DND-41 (cell line): ENCODE measurements at regions not wholly inside any gene's neighbourhood (a gene's known extent, or its start where the extent isn't known, plus 50 kb on each side); places are given as distances from the start of the nearest gene placed in this dataset.

Experiments used
- EZH2 ChIP-seq: IDR thresholded peaks from 3 replicates; pipeline ENCODE4 v1.6.1; 2012; ENCODE audit warnings: borderline replicate concordance, low read depth, mild to moderate bottlenecking, moderate library complexity, low read length, inconsistent platforms; ENCODE audit not compliant: severe bottlenecking
- TF ChIP-seq, protein P1 (sequence below): IDR thresholded peaks from 2 replicates; pipeline ENCODE4 v1.5.1; 2012; ENCODE audit warnings: borderline replicate concordance, low read length, moderate library complexity, mild to moderate bottlenecking; ENCODE audit not compliant: poor library complexity, severe bottlenecking; ENCODE audit errors: extremely low read depth

DNA sequence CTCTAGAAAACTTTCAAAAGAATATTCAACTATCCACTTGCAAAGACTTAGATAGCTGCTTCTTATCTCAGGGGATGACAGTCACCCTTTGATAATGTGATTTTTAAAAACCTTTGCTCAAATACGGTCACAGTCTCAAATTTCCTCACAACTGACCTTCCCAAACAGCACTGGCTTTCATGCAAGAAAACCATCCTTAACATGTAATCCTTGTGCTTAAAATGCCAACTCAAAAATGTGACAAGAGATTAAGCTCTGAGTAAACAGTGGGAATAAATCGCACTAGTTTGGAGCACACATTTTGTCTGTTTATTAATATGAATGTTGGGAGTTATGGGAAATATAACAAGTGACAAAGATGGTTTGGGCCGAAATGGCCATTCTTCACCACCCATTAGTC is 87.5 kb upstream of the CCBE1 start:
- TF ChIP-seq, protein P1, sequence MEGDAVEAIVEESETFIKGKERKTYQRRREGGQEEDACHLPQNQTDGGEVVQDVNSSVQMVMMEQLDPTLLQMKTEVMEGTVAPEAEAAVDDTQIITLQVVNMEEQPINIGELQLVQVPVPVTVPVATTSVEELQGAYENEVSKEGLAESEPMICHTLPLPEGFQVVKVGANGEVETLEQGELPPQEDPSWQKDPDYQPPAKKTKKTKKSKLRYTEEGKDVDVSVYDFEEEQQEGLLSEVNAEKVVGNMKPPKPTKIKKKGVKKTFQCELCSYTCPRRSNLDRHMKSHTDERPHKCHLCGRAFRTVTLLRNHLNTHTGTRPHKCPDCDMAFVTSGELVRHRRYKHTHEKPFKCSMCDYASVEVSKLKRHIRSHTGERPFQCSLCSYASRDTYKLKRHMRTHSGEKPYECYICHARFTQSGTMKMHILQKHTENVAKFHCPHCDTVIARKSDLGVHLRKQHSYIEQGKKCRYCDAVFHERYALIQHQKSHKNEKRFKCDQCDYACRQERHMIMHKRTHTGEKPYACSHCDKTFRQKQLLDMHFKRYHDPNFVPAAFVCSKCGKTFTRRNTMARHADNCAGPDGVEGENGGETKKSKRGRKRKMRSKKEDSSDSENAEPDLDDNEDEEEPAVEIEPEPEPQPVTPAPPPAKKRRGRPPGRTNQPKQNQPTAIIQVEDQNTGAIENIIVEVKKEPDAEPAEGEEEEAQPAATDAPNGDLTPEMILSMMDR = no peak
- no peak for TF ChIP-seq EZH2
